HG03354 (cell line): ENCODE measurements at regions not wholly inside any gene's neighbourhood (a gene's known extent, or its start where the extent isn't known, plus 50 kb on each side); places are given as distances from the start of the nearest gene placed in this dataset.

Experiments used
- ATAC-seq: cut with Tn5 transposase; IDR thresholded peaks from one replicate; pipeline ENCODE4 v1.9.1; 2021; ENCODE audit warnings: mild to moderate bottlenecking; ENCODE audit not compliant: unreplicated experiment, poor library complexity, severe bottlenecking

DNA sequence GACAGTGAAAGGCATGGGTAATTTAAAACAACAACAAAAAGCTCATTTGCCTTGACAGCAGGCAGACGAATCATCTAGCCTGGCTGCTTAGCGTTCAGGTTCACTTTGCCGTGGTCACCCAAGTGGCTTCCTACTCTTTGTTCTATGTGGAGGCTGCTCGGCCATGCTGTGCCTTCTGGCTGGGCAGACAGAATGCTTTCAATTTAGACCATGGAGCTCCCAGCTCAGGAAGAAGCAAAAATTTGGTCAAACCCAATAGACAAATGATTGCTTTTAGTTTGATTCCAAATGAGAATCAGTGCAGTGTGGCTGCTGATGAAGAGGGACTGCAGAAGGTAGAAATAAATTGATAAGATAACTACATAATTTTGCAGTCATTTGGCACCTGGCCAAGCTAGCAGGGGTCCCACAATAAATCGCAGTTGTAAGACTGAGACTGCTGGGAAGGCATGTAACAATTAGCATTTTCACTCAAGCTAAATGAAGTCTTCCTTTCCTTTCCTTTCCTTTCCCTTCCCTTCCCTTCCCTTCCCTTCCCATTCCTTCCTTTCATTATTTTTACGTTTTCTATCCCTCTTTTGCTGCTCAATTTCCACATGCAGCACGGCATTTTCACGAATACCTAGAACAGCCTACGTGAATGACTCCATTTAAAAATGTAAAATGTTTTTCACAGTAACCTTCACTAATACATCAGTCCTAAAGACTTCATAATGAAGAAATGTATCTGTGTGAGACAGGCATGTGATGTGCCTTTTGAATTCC, 360.4 kb upstream of the TGFBR2 start:
- no peak for ATAC-seq

DNA sequence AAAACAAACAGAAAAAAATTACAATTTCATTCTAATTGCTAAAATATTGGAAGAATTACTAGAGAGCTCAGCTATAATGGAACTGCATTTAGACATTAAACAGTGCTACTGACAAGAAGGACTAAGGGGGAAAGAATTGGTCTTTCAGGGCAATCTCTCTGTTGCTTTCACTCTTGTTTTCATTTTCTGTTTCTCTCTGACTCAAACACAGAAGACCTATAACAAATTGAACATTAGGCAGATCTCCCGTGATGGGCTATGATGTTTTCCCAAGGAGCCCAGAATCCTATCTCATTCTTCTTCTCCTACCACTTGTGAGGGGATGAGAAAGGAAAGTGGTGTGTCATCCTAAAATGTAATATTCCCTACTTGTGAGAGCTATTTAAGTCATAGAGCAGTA, 358.0 kb upstream of the TGFBR2 start:
- ATAC-seq = peak; percentile 95

DNA sequence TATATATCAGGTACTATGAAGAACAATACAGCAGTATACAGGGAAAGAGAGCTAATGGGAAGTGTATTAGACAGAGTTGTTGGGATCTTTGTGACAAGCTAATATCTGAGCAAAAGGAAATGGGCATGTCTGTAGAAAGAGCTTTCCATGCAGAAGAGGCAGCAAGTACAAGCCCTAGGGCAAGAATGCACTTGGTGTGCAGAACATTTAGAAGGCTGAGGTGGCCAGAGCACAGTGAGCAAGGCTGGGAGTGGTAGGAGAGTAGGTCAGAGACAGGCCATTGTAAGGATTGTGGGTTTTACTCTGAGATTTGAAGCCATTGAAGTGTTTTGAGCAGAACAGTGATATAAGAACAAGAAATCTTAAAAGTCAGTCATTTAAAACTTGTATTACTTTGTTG, 353.9 kb upstream of the TGFBR2 start:
- no peak for ATAC-seq

DNA sequence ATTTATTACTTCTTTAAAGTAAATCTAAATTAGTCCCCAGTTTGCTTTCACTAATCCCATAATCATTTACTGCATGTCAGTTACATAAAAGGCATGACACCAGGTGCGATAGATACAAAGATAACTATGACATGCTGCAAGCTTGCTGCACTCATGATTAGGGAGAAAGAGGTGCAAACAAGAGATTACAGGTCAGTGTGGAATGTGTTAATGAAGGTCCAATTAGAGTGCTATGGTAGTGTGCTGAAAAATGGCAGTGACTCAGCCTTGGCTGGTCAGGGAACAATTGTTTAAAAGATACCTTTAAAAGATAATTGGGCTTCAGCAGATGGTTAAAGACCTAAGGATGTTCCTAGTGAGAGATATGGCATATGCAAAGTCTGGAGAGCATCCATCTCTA, 352.6 kb upstream of the TGFBR2 start:
- ATAC-seq = no peak

DNA sequence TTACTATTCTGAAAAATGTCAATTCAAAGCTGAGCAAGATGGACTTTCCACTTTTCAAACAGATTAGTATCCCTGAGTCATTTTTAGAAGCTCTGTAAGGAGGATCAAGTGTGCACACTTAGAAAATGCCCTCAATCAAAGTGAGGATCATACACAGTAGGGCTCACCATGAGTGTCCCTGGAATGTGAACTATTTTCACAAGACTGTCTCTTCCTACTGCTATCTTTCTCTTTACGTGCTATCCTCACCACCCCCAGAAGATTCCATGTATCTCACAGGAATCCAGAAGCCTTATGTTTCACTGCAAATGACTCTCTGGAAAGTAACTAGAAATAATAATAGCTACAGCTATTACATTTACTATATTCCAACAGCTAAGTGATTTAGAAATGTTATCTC, 349.9 kb upstream of the TGFBR2 start:
- ATAC-seq = no peak

DNA sequence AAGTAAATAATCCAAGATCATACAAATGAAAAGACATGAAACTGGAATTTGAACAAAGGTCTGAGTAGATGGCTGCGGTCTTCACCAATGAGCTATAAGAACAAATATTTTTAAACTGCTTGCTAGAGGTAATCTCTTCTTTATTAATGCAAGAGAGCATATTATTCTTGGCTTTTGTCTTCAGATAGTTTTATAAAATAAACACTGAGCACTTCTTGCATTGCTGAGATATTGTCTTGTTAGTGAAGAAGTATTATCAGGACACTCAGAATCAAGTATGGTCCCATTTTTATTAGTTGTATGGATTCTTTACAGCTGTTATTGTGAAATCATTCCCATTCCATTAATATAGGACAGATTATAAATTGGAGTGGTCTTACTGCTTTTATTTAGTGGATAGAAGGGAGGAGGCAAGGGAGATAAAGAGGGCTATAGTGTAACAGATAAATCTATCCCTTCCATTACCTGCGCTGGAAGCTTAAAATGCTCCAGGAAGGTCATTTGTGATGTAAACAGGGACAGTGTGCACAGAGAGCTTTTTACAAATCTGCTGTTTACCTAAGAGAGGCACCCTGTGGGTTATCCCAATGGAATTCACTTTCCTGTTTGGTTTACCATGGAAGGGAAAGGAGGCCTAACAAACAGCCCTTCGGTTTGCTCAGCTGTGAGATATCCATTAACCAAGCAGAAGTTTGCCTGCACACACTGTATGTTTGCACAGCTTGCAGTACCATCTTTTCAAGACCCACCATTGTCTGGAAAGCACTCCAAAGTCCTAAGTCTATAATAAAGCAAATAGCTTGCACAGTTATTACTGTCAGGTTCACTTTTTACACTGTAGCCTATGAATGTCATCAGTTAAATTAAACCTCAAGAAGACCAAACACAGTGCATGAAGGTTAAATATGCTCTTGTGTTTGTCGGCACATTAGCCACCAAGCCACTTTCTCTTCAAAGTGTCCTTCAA, 347.7 kb upstream of the TGFBR2 start:
- no peak for ATAC-seq

DNA sequence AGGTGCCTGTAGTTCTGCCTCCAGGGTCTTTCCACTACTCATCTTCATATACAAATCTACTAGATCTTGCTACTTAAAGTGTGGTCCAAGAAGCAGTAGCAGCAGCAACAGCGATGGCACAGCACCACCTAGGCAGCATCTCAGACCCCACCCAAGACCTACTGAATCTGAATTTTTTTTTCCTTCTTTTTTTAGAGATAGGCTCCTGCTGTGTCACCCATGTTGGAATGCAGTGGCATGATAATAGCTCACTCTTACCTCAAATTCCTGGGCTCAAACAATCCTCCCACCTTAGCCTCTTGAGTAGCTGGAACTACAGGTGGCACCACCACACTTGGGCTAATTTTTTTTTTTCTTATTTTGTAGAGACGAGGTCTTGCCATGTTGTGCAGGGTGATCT, 346.7 kb upstream of the TGFBR2 start:
- ATAC-seq = no peak

DNA sequence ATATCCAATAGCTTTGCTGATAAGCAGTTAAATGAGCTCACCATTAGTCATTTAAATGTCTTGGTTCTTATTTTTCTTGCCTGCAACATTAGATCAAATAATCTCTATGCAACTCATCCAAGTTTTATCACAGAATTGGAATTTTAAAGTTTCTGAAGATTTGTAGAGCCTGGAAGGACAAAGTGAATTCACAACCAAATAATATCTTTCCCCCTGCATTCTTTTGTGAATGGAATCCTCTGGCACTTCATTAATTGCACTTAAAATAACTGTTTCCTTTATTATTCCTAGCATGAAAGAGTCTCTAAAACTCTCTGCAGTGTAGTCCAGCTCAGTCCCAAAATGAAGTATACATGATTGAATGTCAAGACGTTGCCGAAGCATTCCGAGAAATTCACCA, 345.6 kb upstream of the TGFBR2 start:
- no peak for ATAC-seq

DNA sequence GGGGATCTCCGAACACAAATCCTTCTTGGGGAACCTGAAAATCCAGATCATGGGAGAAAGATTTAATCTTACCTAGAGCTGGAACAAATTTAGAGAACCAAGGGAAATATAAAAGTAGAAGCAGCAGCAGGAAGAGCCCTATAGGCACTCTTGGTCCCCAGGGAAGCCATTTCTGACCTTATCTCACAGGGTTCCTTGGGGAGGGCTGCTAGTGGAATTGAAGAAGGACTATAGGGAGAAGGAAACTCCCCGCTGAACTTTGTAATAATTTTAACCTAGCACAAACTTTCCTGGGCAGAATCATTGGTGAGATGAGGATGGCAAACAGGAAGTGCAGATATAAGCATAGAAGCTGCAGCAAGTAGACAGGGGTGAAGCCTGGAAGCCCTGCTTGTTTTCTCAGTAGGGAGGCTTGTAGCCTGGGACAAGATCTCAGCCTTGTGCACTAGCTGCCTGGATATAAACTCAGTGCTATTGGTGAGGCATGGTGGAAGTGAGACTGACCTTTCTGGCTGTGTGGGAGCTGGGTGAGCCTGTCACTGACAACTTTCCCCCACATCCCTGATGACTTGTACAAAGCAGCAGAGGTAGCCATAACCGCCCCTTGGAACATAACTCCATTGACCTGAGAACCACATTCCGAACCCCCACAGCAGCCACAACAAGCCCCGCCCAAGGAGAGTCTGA, 343.0 kb upstream of the TGFBR2 start:
- no peak for ATAC-seq

DNA sequence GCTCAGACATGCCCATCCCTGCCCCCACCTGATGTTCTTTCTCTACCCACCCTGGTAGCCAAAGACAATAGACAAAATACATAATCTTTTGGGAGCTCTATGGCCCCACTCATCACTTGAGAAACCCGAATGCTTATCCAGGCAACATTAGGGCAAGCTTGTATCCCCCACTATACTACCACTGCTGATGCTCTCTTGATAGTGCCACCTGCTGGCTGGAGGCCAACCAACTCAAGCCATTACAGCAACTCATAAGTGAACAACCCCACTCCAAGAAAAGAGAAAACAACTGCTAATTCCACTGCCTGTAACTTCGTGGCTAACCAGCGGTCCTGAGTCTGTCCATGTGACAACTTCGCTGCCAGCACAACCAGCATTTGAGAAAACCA, 342.5 kb upstream of the TGFBR2 start:
- no peak for ATAC-seq

DNA sequence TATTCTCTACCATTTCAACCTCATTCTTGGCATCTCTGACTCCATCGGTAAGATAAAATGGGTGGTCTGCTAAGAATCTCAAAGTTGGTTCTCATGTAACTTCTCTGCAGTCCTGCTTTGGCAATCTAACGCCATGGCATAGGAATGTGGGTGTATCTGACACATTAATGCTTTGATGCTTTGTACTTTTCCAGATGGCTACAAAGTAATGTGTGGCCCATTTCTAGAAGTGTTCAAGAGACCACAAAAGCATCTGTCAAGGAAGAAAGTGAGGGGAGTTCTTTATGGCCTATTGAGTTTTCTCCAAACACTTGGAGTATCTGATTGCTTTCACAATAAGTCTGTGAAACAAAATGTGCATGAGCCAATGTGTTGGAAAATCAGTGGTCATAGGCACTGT, 339.9 kb upstream of the TGFBR2 start:
- ATAC-seq = no peak

DNA sequence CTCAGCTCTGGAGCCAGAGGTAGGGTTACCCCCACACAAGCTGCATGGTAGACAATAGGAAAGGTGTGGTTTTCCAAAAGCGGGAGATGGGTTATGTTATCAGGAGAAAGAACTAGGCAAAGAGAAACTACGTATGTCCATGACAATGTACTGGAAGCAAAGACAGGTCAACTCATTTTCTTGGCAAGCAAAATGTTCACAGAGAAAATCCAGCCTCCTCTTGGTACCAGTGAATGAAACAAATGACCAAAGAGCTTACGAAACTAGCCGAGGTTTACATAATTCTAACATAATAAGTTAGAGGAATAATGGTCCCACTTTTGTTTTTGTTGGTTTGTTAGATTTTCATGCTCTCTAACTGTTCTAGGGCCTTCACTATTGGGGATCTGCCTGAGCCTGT, 338.1 kb upstream of the TGFBR2 start:
- no peak for ATAC-seq

DNA sequence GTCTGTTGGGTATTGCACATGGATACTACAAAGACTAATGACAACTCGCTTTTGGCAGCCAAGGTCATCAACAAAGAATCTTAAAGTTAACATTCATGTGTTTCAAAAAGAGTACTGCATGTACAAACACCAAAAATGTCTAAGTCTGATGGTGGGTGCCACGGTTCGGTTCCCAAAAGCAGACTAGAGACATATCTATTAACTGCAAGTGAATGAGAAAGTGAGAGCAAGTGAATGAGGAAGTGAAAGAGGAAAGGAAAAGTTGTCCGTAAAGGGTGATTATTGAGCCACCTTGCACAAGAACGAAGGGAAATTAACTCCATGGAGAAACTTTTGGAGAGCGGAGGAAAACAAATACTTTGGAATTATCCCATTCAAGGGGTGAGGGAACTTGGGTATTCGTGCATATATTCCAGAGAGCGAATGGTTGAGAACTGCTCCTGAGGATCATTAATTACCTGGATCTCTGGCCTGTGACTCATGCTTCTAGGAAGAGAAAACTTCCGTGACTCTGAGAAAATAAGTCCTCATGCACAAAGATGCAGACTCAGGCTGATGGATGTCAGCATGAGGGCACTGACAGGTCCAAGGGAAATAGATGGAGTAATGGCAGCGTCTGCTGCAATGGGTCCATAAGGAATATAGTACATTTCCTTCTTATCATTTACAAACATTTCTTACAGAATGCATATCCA, 336.5 kb upstream of the TGFBR2 start:
- peak; percentile 84 for ATAC-seq

DNA sequence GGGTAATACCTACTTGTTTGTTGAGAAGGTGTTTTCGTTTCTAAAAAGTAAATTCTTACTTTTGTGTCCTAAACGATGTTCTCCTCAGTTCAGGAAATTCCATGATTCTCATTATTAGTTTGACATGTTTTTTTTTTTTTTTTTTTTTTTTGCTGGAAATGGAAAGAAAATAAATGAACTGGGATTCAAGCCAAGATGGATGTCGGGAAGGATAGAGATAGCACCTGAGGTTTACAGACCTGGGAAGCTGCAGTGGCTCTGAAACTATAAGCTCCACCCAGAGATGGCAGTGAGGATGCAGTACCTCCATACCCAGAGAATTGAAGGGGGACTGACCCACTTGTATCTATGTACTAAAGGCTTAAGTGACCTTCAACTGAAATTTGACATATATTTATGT, 334.6 kb upstream of the TGFBR2 start:
- no peak for ATAC-seq

DNA sequence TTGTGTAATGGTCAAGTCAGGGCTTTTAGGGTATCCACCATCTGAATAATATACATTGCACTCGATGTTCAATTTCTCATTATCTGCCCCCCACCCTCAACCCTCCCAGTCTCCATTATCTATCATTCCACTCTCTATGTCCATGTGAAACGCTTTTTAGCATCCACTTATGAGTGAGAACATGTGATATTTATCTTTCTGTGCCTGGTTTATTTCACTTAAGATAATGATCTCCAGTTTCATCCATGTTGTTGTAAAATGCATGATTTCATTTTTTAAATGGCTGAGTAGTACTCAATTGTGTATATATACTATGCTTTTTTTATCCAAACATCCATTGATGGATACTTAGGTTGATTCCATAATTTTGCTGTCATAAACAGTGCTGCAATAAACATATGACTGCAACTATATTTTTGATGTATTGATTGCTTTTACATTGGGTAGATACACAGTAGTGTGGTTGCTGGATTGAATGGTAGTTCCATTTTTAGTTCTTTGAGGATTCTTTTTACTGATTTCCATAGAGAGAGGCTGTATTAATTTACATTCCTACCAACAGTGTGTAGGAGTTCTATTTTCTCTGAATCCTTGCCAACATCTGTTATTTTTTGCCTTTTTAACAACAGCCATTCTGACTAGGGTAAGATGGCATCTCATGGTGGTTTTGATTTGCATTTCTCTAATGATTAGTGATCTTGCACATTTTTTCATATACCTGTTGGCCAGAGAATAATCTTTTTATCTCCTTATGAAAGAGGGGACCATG, 332.9 kb upstream of the TGFBR2 start:
- ATAC-seq = no peak

DNA sequence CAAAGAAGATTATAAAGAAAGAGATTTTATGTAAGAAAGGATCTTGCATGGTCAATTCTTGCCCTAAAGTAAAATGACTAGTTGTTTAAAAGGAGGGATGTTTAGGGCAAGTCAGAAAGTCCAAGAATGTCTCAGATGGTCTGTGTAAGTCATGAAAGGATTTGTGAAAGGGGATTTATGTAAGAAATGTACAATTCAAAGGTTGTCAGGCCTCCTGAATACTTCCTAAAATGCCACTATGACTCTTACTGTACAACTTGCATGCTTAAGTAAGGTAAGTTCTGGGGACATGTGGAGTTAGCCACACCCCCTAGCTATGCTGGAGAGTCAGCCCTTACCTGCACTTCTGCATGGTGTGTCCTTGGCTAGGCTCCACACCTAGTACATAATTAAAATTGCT, 328.9 kb upstream of the TGFBR2 start:
- no peak for ATAC-seq

DNA sequence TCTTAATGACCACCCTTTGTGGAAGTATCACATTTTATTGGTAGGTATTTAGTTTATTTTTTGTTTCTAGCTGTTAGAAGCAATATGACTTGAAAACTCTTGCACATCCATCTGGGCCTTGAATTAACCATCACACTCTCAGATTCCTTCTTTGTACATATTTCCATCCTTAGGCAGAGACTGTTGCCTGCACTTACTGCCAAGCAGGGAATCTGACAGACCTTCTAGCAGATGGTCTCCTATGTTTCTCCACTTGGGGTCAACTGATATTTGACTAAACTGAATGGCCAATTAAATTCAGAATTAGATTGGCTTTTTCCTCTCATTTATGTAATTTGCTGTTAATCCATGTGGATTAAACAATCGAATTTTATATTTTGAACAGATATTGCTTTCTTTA, 324.9 kb upstream of the TGFBR2 start:
- no peak for ATAC-seq

DNA sequence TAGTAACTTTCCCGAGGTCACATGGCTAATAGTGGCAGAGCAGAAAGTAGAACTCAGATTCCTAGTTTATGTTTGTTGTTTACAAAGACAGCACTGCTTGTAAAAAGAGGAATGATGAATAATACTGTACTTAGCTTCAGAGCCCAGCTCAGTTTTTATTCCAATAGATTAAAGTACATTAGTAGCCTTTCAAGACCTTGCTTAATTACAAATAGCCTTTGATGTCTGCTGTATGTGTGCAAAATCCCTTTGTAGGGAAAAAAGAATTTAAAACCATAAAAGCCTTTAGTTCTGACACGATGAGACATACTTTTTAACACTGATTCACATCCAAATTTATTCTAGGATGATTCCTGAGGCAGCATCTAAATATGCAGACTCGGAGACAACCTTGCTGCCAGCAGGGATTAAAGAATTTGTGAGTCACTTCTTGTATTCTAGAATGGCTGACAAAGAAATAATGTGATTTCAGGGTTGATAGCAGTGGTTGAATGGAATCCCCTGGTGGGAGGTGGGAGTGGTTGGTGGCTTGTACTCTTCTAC, 324.2 kb upstream of the TGFBR2 start:
- ATAC-seq = no peak
